ENCODE measurements at regions not wholly inside any gene's neighbourhood (a gene's known extent, or its start where the extent isn't known, plus 50 kb on each side); places are given as distances from the start of the nearest gene placed in this dataset.

GRCh38 chr11:19359221-19360000 lies 118.7 kb upstream of the E2F8 start:
- no peak for TF ChIP-seq CTCF (IDR thresholded peaks at IDR 0.05; ENCODE audit: low read depth, low read length, poor library complexity, severe bottlenecking)
- TF ChIP-seq EZH2phosphoT487 (IDR thresholded peaks at IDR 0.05; ENCODE audit: borderline replicate concordance, low read length), result no peak
